T1000 (cell line): ENCODE measurements at regions not wholly inside any gene's neighbourhood (a gene's known extent, or its start where the extent isn't known, plus 50 kb on each side); places are given as distances from the start of the nearest gene placed in this dataset.

Source experiments
- DNase-seq: peaks from one replicate; lab custom pipeline; 2025; ENCODE audit warnings: mixed read lengths; lab: John Stamatoyannopoulos, UW

DNA sequence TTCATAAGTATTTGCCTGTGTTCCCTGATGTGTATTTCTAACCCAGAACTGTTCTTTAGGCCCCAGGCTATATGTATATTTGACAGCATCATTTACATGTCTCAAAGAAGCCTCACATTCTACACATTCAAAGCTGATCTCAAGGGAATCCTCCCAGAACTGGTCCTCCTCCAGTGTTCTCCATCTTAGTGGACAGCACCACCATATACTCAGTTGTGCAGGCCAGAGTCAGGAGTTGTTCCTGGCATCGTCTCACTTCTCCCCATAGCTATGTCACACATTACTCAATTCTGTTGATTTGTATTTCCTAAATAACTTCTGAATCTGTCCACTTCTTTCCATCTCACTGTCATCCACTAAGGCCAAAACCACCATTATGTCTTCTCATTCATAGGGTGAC lies 82.8 kb upstream of the TRPC3 start:
- DNase-seq = no peak

DNA sequence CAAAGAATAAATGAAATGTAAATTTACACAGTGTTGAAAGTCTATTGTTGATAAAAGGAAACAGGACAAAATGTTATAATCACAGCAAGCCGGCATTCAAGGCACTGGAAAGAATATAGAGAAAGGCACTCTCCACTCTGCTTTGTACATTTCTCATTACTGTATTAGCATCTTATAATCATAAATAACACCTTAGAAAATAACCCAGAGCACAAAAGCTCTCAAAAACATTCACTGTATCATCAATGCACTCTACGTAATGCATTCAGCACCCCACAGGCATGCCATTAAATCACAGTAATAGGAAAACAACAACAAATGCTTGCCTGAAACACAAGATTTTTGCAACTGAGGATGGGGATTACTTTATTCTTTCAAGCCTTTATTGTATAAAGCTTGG lies 75.3 kb upstream of the TRPC3 start:
- DNase-seq = no peak

- DNase-seq = no peak
Measured at GRCh38 chr4:122017296-122017695, 65.4 kb upstream of the TRPC3 start.

DNA sequence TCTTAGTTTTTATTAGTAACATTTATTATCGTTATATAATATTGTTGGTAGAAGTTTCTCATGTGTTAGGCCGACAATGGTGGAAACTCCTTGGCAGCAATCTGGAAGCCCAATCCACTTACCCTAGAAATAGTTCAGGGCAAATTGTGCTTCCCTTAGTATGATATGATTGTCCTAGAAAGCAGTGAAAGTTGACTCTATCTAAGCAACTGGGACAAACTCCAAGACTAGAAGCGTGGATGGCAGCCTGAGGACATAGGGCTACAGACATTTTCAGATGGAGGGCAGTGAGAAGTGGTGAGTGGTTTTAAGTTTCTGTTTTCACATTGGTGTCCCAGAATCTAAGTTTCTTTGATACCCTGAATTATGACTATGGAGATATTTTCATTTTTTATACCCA lies 63.3 kb upstream of the TRPC3 start:
- no peak for DNase-seq

DNA sequence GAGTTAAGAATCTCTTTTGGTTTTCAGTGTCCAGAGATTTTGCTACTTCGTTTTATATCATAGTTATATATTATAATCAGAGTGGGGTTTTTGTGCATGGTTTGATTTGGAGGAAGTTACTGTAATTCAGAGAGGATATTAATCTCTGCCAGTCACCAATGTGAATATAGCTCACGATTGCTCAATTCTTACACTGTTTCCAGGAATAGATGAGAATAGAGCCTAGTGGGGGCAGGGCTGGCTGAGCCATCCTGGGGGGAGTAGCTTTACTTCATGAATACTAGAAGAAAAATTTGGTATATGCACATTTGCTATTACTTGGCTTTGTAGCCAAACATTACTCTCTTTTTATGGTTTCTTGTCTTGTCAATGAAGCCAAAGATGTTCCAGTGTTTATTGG lies 60.9 kb upstream of the TRPC3 start:
- no peak for DNase-seq

- DNase-seq = no peak
Measured at GRCh38 chr4:122010610-122011009, 58.8 kb upstream of the TRPC3 start.

GRCh38 chr4:122009524-122009923 lies 57.7 kb upstream of the TRPC3 start:
- DNase-seq = no peak

DNA sequence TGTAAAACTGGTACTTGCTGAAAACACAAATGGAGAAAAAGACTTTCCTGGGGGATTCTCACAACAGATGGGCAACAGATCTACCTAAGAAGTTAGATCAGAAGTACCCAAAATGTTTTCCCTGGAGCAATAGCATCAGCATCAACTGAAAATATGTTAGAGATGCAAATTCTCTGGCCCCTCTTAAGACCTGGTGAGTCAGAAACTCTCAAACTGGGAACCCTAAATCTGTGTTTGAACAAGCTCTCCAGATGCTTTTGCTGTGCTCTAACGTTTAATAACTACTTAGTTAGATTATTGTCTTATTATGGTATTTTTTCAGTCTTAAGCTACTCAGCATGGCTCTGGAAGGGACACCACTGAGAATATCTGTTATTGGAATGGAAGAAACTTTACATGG lies 55.2 kb upstream of the TRPC3 start:
- DNase-seq = no peak

DNA sequence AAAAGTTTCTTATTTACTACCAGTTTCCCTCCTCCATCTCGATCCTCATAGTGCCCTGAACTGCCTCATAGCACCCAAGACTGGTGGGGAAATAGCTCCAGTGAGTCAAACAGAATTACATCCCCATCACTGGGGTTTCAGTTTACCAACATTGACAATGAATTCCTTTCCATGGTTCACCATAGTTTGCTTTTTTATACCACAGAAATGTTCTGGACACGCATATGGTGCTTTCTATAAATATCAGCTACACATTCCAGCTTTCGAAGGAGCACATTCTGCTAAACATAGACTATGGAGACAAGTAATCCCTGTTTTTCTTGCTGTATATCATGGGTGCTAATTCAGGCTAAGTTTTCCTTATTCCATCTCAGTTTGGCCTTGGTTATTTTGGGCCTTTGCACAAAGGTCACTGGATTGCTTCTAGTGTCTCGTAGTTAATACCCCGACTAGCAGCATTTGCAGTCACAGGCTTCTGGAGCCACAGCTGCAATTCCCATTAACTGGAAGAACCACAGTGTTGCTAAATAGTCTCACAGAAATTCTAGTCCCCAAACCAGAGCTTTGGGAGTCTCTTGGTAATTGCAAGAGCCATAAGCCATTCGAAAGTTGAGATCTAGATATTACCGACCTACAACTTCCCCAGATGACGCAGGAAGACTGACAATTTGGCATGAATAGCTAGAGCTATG lies 53.4 kb upstream of the TRPC3 start:
- no peak for DNase-seq

DNA sequence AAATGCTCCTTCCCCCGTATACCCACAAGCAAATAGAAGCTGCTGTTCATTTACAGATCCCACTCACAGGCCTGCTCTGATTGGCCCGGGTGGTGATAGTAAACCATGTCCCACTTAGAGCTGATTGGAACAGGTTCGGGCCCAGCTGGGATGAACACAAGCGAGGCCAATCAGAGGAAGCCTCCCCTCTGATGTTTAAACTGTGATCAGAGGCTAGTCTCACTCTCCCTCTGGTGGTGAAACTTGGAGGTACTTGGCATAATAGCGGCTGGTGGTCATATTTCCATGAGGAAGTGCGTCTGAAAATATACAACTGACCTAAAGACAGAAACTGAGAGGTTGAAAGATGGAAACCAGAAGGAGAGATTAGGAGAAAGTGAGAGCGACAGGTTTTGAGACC lies 51.5 kb upstream of the TRPC3 start:
- no peak for DNase-seq
